ENCODE measurements at regions not wholly inside any gene's neighbourhood (a gene's known extent, or its start where the extent isn't known, plus 50 kb on each side); places are given as distances from the start of the nearest gene placed in this dataset.

GRCh38 chr20:56195946-56196345 lies 52.6 kb upstream of the MC3R start:
- DNase-seq: no peak
- intact Hi-C loops (cut with DNase I; ENCODE audit: low total_unique reads): no loop called here
- H3K27me3 ChIP-seq (replicated peaks in 1 of 7): peaks cover 0 to 11% (median 0%) of the 10 kb centered on the region in 7 donors
- H3K9me3 ChIP-seq: peaks cover 0 to 28% (median 21%) of the 10 kb centered on the region in 8 donors
- no peaks in the 10 kb centered on the region for H3K36me3 ChIP-seq
- no peak overlapping the region for H3K27ac ChIP-seq
- H3K4me1 ChIP-seq: no peaks in the 10 kb centered on the region
- TF ChIP-seq POLR2AphosphoS5 (IDR thresholded peaks at IDR 0.05): no peak
- no peak for TF ChIP-seq CTCF (IDR thresholded peaks at IDR 0.05 in 8 of 11, conservative IDR thresholded peaks at IDR 0.05 in 3 of 11)
- TF ChIP-seq POLR2A (IDR thresholded peaks at IDR 0.05): no peak
- 45 to 75% (median 53%) methylated on average over 2 of the region's 2 CpGs for whole genome bisulfite sequencing, 5 donors
- no peak overlapping the region for H3K4me3 ChIP-seq

Data from spleen (tissue), 11 donors.